Neural cell (in vitro differentiated cells): ENCODE measurements at regions not wholly inside any gene's neighbourhood (a gene's known extent, or its start where the extent isn't known, plus 50 kb on each side); places are given as distances from the start of the nearest gene placed in this dataset.

Experiments used
- H2AFZ ChIP-seq: fragments of 200-600, 300-800 bp; sonication (generic), shearing (Covaris generic); 2 replicates; pipeline ENCODE4 v1.6.0; 2014; ENCODE audit warnings: low read depth, mild to moderate bottlenecking, antibody characterized with exemption, low read length, moderate library complexity
- H3F3A ChIP-seq: fragments of 200-600 bp; shearing (Covaris generic); 2 replicates; pipeline ENCODE4 v1.6.1; 2016; ENCODE audit warnings: mild to moderate bottlenecking, moderate library complexity, mixed read lengths, antibody characterized with exemption, low read length; ENCODE audit not compliant: insufficient read depth, poor library complexity, severe bottlenecking
- H3K27ac ChIP-seq: fragments of 200-600, 300-800 bp; sonication (generic), shearing (Covaris generic); 2 replicates; pipeline ENCODE4 v1.5.1; 2014; ENCODE audit warnings: mild to moderate bottlenecking, low read length, moderate library complexity
- H3K27me3 ChIP-seq: fragments of 300-800, 200-600 bp; sonication (generic), shearing (Covaris generic); 2 replicates; pipeline ENCODE4 v1.6.0; 2014; ENCODE audit warnings: mild to moderate bottlenecking, low read depth, low read length, moderate library complexity; ENCODE audit not compliant: insufficient read depth
- H3K36me3 ChIP-seq: fragments of 300-800, 200-600 bp; sonication (generic), shearing (Covaris generic); 2 replicates; pipeline ENCODE4 v1.5.1; 2014; ENCODE audit warnings: mild to moderate bottlenecking, antibody characterized with exemption, low read length, moderate library complexity; ENCODE audit not compliant: insufficient read depth
- H3K4me2 ChIP-seq: fragments of 300-800, 200-600 bp; sonication (generic), shearing (Covaris generic); 2 replicates; pipeline ENCODE4 v1.6.0; 2014; ENCODE audit warnings: mild to moderate bottlenecking, low read length
- H3K4me3 ChIP-seq: fragments of 300-800, 200-600 bp; sonication (generic), shearing (Covaris generic); 2 replicates; pipeline ENCODE4 v1.5.1; 2014; ENCODE audit warnings: mild to moderate bottlenecking, low read length, moderate library complexity
- H3K79me2 ChIP-seq: fragments of 200-600 bp; shearing (Covaris generic); replicated peaks from 2 replicates; pipeline ENCODE4 v1.6.0; 2014; ENCODE audit warnings: mild to moderate bottlenecking, low read length, moderate library complexity; ENCODE audit not compliant: insufficient read depth
- H3K9ac ChIP-seq: fragments of 300-800, 200-600 bp; sonication (generic), shearing (Covaris generic); 2 replicates; pipeline ENCODE4 v1.6.1; 2016; ENCODE audit warnings: mild to moderate bottlenecking, low read length, mixed read lengths
- H3K9me2 ChIP-seq: fragments of 200-600 bp; shearing (Covaris generic); 2 replicates; pipeline ENCODE4 v1.6.1; 2016; ENCODE audit warnings: mild to moderate bottlenecking, low read length, mixed read lengths; ENCODE audit not compliant: insufficient read depth
- H3K9me3 ChIP-seq: fragments of 200-600, 300-800 bp; sonication (generic), shearing (Covaris generic); 2 replicates; pipeline ENCODE4 v1.6.1; 2016; ENCODE audit warnings: mild to moderate bottlenecking, mixed run types, low read length, moderate library complexity, mixed read lengths
- H4K20me1 ChIP-seq: fragments of 200-600 bp; shearing (Covaris generic); 2 replicates; pipeline ENCODE4 v1.6.1; 2016; ENCODE audit warnings: mild to moderate bottlenecking, mixed run types; ENCODE audit not compliant: insufficient read depth
- CTCF ChIP-seq: fragments of 450-650 bp; IDR thresholded peaks from 2 replicates; pipeline ENCODE4 v1.5.1; 2014; ENCODE audit warnings: antibody characterized with exemption, mild to moderate bottlenecking, moderate library complexity; ENCODE audit not compliant: poor library complexity, severe bottlenecking
- EP300 ChIP-seq: fragments of 450-650 bp; conservative IDR thresholded peaks from 2 replicates; pipeline ENCODE4 v1.6.1; 2014; ENCODE audit warnings: antibody characterized with exemption, mild to moderate bottlenecking, moderate library complexity; ENCODE audit not compliant: poor library complexity, severe bottlenecking
- EZH2 ChIP-seq: fragments of 200-600, 300-800 bp; shearing (Covaris generic), sonication (generic); IDR thresholded peaks from 2 replicates; pipeline ENCODE4 v1.6.1; 2014; ENCODE audit warnings: antibody characterized with exemption, low read length, borderline replicate concordance, mild to moderate bottlenecking; ENCODE audit not compliant: insufficient read depth, poor library complexity, severe bottlenecking
- MXI1 ChIP-seq: fragments of 450-650 bp; conservative IDR thresholded peaks from 2 replicates; pipeline ENCODE4 v1.6.1; 2014; ENCODE audit warnings: antibody characterized with exemption, mild to moderate bottlenecking; ENCODE audit not compliant: poor library complexity, severe bottlenecking
- POLR2AphosphoS5 ChIP-seq: IDR thresholded peaks from 2 replicates; pipeline ENCODE4 v1.6.1; 2012
- RAD21 ChIP-seq: fragments of 450-650 bp; conservative IDR thresholded peaks from 2 replicates; pipeline ENCODE4 v1.6.1; 2014; ENCODE audit warnings: antibody characterized with exemption, mild to moderate bottlenecking, moderate library complexity
- REST ChIP-seq: IDR thresholded peaks from 2 replicates; pipeline ENCODE4 v1.6.1; 2012; ENCODE audit warnings: borderline replicate concordance
- SMC3 ChIP-seq: fragments of 450-650 bp; conservative IDR thresholded peaks from 2 replicates; pipeline ENCODE4 v1.6.1; 2014; ENCODE audit warnings: antibody characterized with exemption, mild to moderate bottlenecking, moderate library complexity; ENCODE audit not compliant: poor library complexity
- TAF1 ChIP-seq: IDR thresholded peaks from 2 replicates; pipeline ENCODE4 v1.6.1; 2012; ENCODE audit warnings: low read depth

- H3K27me3 ChIP-seq, result no peaks in the 10 kb centered on the region
- H4K20me1 ChIP-seq, result no peaks in the 10 kb centered on the region
- no peaks in the 10 kb centered on the region for H3F3A ChIP-seq
These were observed 346.8 kb downstream of the PIK3R1 start for GRCh38 chr5:68562308-68562707.

GRCh38 chr5:68565427-68565826, 349.9 kb downstream of the PIK3R1 start:
- no peaks in the 10 kb centered on the region for H3K9me2 ChIP-seq
- no peak overlapping the region for H2AFZ ChIP-seq
- H3K4me3 ChIP-seq, result no peak overlapping the region
- H3K9me3 ChIP-seq, result no peaks in the 10 kb centered on the region
- H3K9ac ChIP-seq, result no peak overlapping the region
- H3K79me2 ChIP-seq, result no peaks in the 10 kb centered on the region
- H4K20me1 ChIP-seq, result no peaks in the 10 kb centered on the region
- no peaks in the 10 kb centered on the region for H3K27me3 ChIP-seq
- no peaks in the 10 kb centered on the region for H3F3A ChIP-seq
- no peak overlapping the region for H3K27ac ChIP-seq
- H3K4me2 ChIP-seq, result no peak overlapping the region
- no peaks in the 10 kb centered on the region for H3K36me3 ChIP-seq
- TF ChIP-seq REST (no peak), POLR2AphosphoS5 (no peak), TAF1 (no peak), SMC3 (no peak), CTCF (no peak), EZH2 (no peak), RAD21 (no peak)

More at GRCh38 chr5:68562308-68562707, 346.8 kb downstream of the PIK3R1 start:
- Histone ChIP-seq H3K4me3 (no peak overlapping the region), H3K79me2 (no peaks in the 10 kb centered on the region), H2AFZ (no peak overlapping the region), H3K4me2 (no peak overlapping the region), H3K36me3 (no peaks in the 10 kb centered on the region), H3K9me2 (no peaks in the 10 kb centered on the region), H3K27ac (no peak overlapping the region), H3K9me3 (no peaks in the 10 kb centered on the region), H3K9ac (no peak overlapping the region)
- no peak for TF ChIP-seq EZH2
- no peak for TF ChIP-seq SMC3
- TF ChIP-seq REST, result no peak
- TF ChIP-seq POLR2AphosphoS5, result no peak
- TF ChIP-seq RAD21, result no peak
- no peak for TF ChIP-seq CTCF
- no peak for TF ChIP-seq TAF1
- no peak for TF ChIP-seq EP300
- TF ChIP-seq MXI1, result no peak
